ENCODE measurements at regions not wholly inside any gene's neighbourhood (a gene's known extent, or its start where the extent isn't known, plus 50 kb on each side); places are given as distances from the start of the nearest gene placed in this dataset.

DNA sequence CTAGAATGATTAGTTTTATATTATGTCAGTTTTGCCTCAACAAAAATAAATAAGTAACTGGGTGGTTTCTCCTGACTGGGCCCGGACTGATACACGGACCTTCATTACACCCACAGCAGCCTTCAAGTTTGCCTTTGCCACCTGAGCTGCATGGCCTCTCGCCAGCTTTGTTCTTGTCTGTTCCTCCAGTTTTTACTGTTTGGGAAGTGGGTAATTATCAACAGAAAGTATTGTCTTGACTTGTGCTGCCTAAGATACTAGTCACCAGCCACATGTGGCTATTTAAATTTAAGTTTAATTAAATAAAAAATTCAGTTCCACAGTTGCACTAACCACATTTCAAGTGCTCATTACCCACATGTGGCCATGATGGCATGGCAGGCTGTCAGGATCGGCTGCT, 74.7 kb upstream of the INTU start:
- TF ChIP-seq, protein P1, sequence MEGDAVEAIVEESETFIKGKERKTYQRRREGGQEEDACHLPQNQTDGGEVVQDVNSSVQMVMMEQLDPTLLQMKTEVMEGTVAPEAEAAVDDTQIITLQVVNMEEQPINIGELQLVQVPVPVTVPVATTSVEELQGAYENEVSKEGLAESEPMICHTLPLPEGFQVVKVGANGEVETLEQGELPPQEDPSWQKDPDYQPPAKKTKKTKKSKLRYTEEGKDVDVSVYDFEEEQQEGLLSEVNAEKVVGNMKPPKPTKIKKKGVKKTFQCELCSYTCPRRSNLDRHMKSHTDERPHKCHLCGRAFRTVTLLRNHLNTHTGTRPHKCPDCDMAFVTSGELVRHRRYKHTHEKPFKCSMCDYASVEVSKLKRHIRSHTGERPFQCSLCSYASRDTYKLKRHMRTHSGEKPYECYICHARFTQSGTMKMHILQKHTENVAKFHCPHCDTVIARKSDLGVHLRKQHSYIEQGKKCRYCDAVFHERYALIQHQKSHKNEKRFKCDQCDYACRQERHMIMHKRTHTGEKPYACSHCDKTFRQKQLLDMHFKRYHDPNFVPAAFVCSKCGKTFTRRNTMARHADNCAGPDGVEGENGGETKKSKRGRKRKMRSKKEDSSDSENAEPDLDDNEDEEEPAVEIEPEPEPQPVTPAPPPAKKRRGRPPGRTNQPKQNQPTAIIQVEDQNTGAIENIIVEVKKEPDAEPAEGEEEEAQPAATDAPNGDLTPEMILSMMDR (IDR thresholded peaks at IDR 0.05), result no peak
- POLR2A ChIA-PET, result no interaction called here
- Mint-ChIP-seq H3K27me3 (no peaks in the 10 kb centered on the region), H3K9me3 (no peaks in the 10 kb centered on the region), H3K4me3 (no peak overlapping the region), H3K4me1 (ENCODE audit: low read depth) (no peaks in the 10 kb centered on the region), H3K27ac (no peak overlapping the region), H3K36me3 (ENCODE audit: low read depth) (no peaks in the 10 kb centered on the region)
- no peak for ATAC-seq
- DNase-seq, result no peak
- CTCF ChIA-PET, result no interaction called here
- intact Hi-C loops (cut with micrococcal nuclease), result no loop called here

DNA sequence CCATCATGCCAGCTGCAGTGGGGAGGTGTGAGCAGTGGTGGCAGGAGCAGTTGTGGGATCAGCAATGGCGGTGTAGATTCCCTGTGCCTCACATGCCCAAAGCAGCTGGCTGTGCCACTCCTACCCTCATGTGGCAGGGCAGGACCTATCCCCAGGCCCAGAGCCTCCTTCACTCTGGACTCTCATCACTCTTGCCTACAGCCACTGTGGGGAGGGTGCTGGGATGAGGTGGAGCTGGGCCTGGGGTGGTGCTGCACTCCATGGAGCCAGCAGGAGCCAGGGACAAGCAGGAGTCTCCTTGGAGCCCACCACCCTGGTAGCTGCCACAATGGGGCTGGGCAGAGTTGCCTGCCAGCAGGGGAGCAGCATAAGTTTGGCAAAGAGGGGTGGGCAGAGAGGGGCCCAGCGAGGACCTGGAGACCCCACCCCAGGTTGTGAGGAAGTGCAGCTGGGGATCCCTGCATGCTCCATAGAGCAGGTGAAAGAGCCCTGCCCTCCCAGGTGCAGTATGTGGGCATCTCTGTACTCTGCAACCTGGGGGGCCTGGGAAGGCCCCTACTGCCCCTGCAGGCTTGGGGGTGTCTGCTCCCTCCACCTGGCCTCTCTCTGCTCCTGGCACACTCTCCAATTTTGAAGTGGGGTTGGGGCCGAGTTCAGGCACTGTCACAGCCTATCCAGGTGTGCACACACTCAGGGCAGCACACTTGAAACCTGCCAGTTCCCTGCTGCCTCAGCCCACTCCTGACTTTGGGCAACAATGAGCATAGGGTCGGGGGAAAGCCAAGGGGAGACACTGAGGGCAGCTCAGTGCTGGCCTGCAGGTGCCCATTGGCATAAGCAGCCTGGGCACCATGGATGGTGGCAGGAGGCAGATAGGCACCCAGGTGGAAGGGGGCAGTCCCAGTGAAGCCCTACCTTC, 74.0 kb upstream of the INTU start:
- Mint-ChIP-seq H3K9me3 (no peaks in the 10 kb centered on the region), H3K4me1 (ENCODE audit: low read depth) (no peaks in the 10 kb centered on the region), H3K4me3 (no peak overlapping the region), H3K27me3 (no peaks in the 10 kb centered on the region), H3K36me3 (ENCODE audit: low read depth) (no peaks in the 10 kb centered on the region), H3K27ac (no peak overlapping the region)
- intact Hi-C loops (cut with micrococcal nuclease), result no loop called here
- CTCF ChIA-PET, result no interaction called here
- POLR2A ChIA-PET, result no interaction called here
- no peak for DNase-seq
- TF ChIP-seq, protein P1 (IDR thresholded peaks at IDR 0.05), result no peak
- ATAC-seq, result no peak

DNA sequence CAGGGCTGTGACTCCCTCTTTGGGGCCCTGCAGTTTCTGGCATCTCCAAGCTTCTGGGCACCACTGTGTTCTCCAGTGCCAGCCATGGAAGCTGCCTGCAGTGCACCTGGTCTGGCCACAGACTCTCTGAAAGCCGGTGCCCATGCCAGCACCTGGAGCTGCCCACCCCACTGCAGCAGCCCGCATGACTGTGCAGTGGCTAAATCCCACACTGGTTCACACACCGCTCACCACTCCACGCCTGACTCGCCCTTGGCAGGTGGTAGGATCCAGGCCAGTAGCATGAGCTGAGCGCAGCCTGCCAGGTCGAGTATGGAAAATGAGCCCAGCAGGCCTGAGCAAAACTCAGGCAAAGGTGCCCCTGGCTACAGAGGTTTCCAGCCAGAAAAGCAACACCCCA, 72.8 kb upstream of the INTU start:
- Mint-ChIP-seq H3K27me3 (no peaks in the 10 kb centered on the region), H3K27ac (no peak overlapping the region), H3K4me3 (no peak overlapping the region), H3K4me1 (ENCODE audit: low read depth) (no peaks in the 10 kb centered on the region), H3K36me3 (ENCODE audit: low read depth) (no peaks in the 10 kb centered on the region), H3K9me3 (no peaks in the 10 kb centered on the region)
- intact Hi-C loops (cut with micrococcal nuclease), result no loop called here
- POLR2A ChIA-PET, result no interaction called here
- TF ChIP-seq, protein P1 (IDR thresholded peaks at IDR 0.05), result no peak
- ATAC-seq (no peak), DNase-seq (no peak)
- CTCF ChIA-PET, result no interaction called here

DNA sequence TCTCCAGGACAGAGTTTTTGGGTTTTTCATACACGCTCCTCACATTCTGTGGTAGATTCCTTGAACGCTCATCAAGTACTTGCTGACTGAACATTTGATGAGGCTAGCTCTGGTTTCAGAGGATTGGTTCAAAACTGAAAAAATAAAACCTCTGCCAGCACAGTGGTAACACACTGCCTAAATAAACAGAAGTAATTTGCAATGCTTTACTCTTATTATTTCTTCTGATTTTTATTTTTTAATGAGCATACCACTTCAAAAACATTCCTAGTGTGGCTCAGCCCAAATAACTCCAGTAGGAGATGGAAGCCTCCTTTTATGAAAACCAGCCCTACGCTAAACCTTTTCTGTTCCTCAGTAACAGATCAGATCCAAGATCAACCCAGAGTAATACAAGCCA, 72.0 kb upstream of the INTU start:
- Mint-ChIP-seq H3K4me1 (ENCODE audit: low read depth) (no peaks in the 10 kb centered on the region), H3K27me3 (no peaks in the 10 kb centered on the region), H3K36me3 (ENCODE audit: low read depth) (no peaks in the 10 kb centered on the region), H3K4me3 (no peak overlapping the region), H3K27ac (no peak overlapping the region), H3K9me3 (no peaks in the 10 kb centered on the region)
- TF ChIP-seq, protein P1 (IDR thresholded peaks at IDR 0.05), result no peak
- ChIA-PET CTCF (no interaction called here), POLR2A (no interaction called here)
- ATAC-seq, result no peak
- intact Hi-C loops (cut with micrococcal nuclease), result no loop called here
- no peak for DNase-seq

DNA sequence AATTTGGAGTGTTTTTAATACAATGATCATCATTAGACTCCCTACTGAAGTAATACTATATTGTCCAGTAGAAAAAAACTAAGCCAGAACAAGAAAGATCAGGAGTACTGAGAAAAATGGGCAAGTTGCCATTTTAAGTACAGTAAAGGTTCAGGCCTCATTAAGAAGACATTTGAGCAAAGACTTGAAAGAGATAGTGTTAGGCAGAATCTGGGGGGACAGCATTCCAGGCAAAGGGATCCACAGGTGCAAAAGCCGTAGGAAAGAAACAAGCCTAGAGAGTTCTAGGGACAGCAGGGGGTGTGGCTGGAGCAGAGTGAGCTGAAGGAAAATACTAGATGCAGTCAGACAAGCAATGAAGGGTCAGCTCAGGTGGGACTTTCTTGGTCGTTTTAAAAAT, 58.1 kb upstream of the INTU start:
- Mint-ChIP-seq H3K36me3 (ENCODE audit: low read depth) (no peaks in the 10 kb centered on the region), H3K27me3 (peaks cover 3% of the 10 kb centered on the region), H3K27ac (no peak overlapping the region), H3K4me1 (ENCODE audit: low read depth) (no peaks in the 10 kb centered on the region), H3K9me3 (no peaks in the 10 kb centered on the region), H3K4me3 (no peak overlapping the region)
- TF ChIP-seq, protein P1 (IDR thresholded peaks at IDR 0.05), result no peak
- ATAC-seq (no peak), DNase-seq (no peak)
- intact Hi-C loops (cut with micrococcal nuclease), result no loop called here
- POLR2A ChIA-PET, result no interaction called here
- CTCF ChIA-PET, result no interaction called here
